Vagina (tissue), 2 donors: ENCODE measurements at regions not wholly inside any gene's neighbourhood (a gene's known extent, or its start where the extent isn't known, plus 50 kb on each side); places are given as distances from the start of the nearest gene placed in this dataset. TPM values are rescaled to one million over a fixed set of nuclear protein-coding genes. Genes with fewer than 3 reads are reported as not detected.
"Not testable (repeated sequence)": the region's sequence is repeated elsewhere in the genome, so short reads cannot be mapped to it uniquely, and the experiment has no call there.

Experiments used
- DNase-seq, 2 donors: peaks; one replicate each; pipeline ENCODE4 v3.0.0-alpha.2; 2017; ENCODE audit errors: extremely low spot score in 2 of 2
- H3K27ac ChIP-seq: fragments of 200-600 bp; sonication (generic); one replicate; pipeline ENCODE4 v1.5.1; 2019
- H3K27me3 ChIP-seq: fragments of 200-600 bp; sonication (generic); one replicate; pipeline ENCODE4 v1.5.1; 2019
- H3K36me3 ChIP-seq, 2 donors: fragments of 200-600 bp; sonication (generic); one replicate each; pipeline ENCODE4 v1.5.1; 2017 to 2019
- H3K4me1 ChIP-seq: fragments of 200-600 bp; sonication (generic); one replicate; pipeline ENCODE4 v1.5.1; 2019
- H3K4me3 ChIP-seq, 2 donors: fragments of 200-600 bp; sonication (generic); 1 replicate in 1 of 2; 2 replicates in 1 of 2; pipeline ENCODE4 v1.5.1; 2016 to 2019
- H3K9me3 ChIP-seq: fragments of 200-600 bp; sonication (generic); one replicate; pipeline ENCODE4 v1.5.1; 2019
- intact Hi-C: fragments of 100-400 bp; cut with DNase I; formaldehyde crosslinking; loops from one replicate; pipeline ENCODE4 v1.15.1; 2023
- microRNA-seq: library from miRNA; unstranded; fragments of <30 nt; microRNA quantifications from one replicate; pipeline ENCODE4, GENCODE V29; 2017; ENCODE audit warnings: borderline number of aligned reads, borderline replicate concordance
- small RNA-seq: library from RNA; depleted of rRNA; stranded (forward); fragments of <200 nt; gene quantifications from one replicate; pipeline ENCODE3, GENCODE V24; 2016

- H3K9me3 ChIP-seq, intact Hi-C loops, H3K27ac ChIP-seq, H3K4me1 ChIP-seq, H3K4me3 ChIP-seq, DNase-seq, H3K27me3 ChIP-seq, H3K36me3 ChIP-seq: not testable (repeated sequence)
Observed at GRCh38 chr15:21003459-21003858, 137.3 kb upstream of the POTEB2 start.

DNA sequence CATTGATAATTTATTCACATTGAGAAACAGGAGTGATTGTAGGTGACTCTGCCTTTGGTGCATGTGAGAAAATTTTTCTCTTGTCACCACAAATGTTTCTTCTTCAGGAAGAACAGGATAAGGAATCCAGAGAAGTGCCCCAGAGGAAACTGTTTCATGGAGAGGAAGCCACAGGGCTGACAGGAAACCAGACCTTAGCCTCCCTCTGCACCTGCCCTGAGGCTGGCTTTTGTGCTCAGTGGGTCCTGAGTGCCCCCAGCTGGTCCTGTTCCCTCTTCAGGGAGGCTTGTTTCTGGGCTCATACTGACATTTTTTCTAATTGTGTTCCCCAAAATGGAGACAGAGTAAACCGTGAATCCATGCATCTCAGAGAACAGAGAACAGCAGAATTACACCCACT is 135.8 kb upstream of the POTEB2 start:
- H3K4me1 ChIP-seq, H3K36me3 ChIP-seq, H3K4me3 ChIP-seq, DNase-seq, H3K27ac ChIP-seq, H3K27me3 ChIP-seq, intact Hi-C loops, H3K9me3 ChIP-seq: not testable (repeated sequence)

DNA sequence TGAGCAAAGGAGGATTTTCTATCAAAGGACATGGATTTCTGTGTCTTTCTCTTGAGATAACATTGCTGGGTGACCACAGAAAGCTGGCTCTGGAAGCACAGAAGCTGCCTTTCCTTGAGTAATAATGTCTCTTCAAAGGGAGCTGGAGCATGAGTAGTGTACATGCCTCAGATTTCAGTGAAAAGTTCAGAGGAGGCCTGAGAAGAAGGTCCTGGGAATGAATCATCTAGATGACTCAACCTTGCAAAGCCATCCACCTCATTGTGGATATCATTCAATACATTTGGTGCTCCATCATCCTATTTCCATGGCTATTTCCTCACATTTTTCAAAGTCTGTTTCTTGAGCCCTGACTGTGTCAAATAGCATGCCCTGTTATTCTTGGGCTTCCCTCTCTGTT is 125.6 kb upstream of the POTEB2 start:
- intact Hi-C loops, H3K27me3 ChIP-seq, H3K27ac ChIP-seq, H3K36me3 ChIP-seq, H3K4me1 ChIP-seq, DNase-seq, H3K9me3 ChIP-seq, H3K4me3 ChIP-seq: not testable (repeated sequence)

GRCh38 chr15:20991253-20991652 is 125.1 kb upstream of the POTEB2 start:
- DNase-seq, H3K36me3 ChIP-seq, H3K4me1 ChIP-seq, H3K27me3 ChIP-seq, H3K9me3 ChIP-seq, intact Hi-C loops, H3K4me3 ChIP-seq, H3K27ac ChIP-seq: not testable (repeated sequence)

DNA sequence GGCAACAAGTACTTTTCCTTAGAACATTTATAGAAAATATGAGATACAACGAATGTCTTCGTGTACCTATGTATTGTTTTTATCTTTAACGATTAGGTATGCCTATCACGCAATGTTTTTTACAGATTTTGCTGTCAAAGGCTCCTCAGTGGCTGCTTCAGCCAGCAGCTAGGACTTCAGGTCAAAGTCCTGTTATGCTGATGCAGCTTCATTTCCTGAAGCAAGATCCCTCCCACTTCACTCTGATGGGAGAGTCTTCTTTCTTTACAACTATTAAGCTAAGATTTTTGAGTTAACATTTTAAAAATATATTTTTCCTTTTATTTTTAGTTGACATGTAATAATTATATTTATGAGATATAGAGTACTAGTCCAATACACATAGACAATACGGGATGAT is 120.7 kb upstream of the POTEB2 start:
- H3K27me3 ChIP-seq, H3K9me3 ChIP-seq, intact Hi-C loops, H3K4me1 ChIP-seq, H3K36me3 ChIP-seq, H3K27ac ChIP-seq, H3K4me3 ChIP-seq, DNase-seq: not testable (repeated sequence)

- H3K36me3 ChIP-seq, H3K27me3 ChIP-seq, H3K27ac ChIP-seq, DNase-seq, intact Hi-C loops, H3K4me1 ChIP-seq, H3K9me3 ChIP-seq, H3K4me3 ChIP-seq: not testable (repeated sequence)
Observed at GRCh38 chr15:20978057-20978456, 111.9 kb upstream of the POTEB2 start.

DNA sequence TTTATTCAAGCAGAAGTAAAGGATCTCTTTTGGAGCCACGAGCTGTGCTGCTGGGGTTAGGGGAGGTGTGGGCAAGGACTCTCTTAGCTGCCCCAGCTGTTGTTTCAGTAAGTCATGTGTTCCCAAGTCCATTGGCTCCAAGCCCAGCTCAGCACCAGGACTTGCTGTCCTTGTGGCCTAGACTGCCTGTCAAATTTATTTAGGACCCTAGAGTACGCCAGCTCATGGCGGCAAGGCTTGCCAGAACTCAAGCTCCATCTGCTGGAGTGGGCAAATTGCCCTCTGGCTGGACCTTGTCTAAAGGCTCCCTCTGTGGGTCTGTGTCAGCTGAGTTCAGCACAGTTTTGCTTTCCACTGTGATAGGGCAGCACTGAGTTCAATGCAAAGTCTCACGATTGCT is 106.6 kb upstream of the POTEB2 start:
- H3K9me3 ChIP-seq, DNase-seq, H3K36me3 ChIP-seq, H3K27ac ChIP-seq, intact Hi-C loops, H3K4me3 ChIP-seq, H3K4me1 ChIP-seq, H3K27me3 ChIP-seq: not testable (repeated sequence)

GRCh38 chr15:20959299-20959698 is 93.2 kb upstream of the POTEB2 start:
- H3K9me3 ChIP-seq, H3K27me3 ChIP-seq, intact Hi-C loops, DNase-seq, H3K36me3 ChIP-seq, H3K27ac ChIP-seq, H3K4me3 ChIP-seq, H3K4me1 ChIP-seq: not testable (repeated sequence)

- H3K4me1 ChIP-seq, DNase-seq, H3K9me3 ChIP-seq, intact Hi-C loops, H3K27me3 ChIP-seq, H3K27ac ChIP-seq, H3K4me3 ChIP-seq, H3K36me3 ChIP-seq: not testable (repeated sequence)
Observed at GRCh38 chr15:20929322-20929721, 63.2 kb upstream of the POTEB2 start.

Small RNA genes lying in the stretch of these regions (microRNA-seq; reads per million reads assigned to microRNA genes)
- gene MIR5701-1, result not detected

Small RNA genes lying in the stretch of these regions (small RNA-seq; reads per million reads assigned to genes)
- gene IGHD1OR15-1B (not detected), gene IGHD2OR15-2B (not detected), gene IGHD3OR15-3B (not detected), gene IGHD4OR15-4B (not detected), gene IGHD5OR15-5B (not detected), gene MIR5701-1 (not detected), gene RN7SL400P (not detected)
